Hematopoietic multipotent progenitor cell treated with erythropoietin and hydrocortisone succinate and interleukin-3 and kit ligand, for 17 days (in vitro differentiated cells): ENCODE measurements at regions not wholly inside any gene's neighbourhood (a gene's known extent, or its start where the extent isn't known, plus 50 kb on each side); places are given as distances from the start of the nearest gene placed in this dataset.
"Not testable (repeated sequence)": the region's sequence is repeated elsewhere in the genome, so short reads cannot be mapped to it uniquely, and the experiment has no call there.

Experiments
- DNase-seq: peaks from one replicate; pipeline ENCODE4 v3.0.0-alpha.2; 2015; ENCODE audit warnings: low spot score

GRCh38 chrX:42832764-42833549 is 55.0 kb upstream of the PPP1R2C start:
- no peak for DNase-seq

DNA sequence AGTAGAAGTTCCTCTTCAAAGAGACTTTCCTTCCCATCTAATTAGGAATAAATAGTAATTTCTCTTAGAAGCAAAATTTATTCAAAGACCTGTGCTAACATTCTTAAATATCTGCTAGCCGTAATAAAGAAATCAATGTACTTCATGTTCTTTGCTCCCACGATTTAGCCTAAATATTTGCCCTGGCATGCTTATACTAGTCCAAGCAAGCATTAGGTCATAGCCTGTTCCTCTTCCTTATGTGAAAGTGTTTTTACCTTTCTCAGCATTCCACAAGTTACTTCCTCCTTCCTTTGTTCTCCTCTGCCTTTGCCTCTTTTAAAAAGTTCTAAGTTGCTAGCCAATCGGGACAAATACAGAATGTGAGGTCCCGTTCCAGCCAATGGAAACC is 55.6 kb upstream of the PPP1R2C start:
- not testable (repeated sequence) for DNase-seq

DNA sequence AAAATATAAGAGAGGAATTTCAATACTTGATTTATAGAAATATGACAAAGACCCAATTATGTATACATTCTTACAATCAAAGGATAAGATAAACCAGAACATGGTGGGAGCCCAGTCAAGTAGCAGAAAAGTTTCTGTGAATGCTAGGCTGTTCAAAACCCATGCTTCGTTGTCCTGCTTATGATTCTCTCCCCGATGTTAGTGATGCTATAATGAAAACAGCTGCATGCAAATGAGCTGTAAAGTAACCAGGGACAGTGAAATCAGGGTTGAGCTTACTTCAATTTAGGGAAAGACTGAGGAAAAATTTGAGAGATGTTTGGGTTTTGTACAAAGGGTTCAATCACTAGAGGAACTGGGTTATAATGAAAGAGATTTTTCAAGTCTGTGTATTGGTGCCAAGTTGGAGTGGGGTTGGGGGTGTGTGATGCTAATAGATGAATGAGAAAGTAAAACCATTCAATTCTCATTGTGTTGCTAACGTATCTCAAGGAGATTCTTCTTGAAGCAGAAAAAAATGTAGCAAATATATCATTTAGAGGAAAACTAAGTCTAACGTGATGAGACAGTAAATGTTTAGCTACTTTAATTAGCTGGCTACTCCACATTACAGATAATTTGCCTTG is 59.3 kb upstream of the PPP1R2C start:
- DNase-seq: no peak

DNA sequence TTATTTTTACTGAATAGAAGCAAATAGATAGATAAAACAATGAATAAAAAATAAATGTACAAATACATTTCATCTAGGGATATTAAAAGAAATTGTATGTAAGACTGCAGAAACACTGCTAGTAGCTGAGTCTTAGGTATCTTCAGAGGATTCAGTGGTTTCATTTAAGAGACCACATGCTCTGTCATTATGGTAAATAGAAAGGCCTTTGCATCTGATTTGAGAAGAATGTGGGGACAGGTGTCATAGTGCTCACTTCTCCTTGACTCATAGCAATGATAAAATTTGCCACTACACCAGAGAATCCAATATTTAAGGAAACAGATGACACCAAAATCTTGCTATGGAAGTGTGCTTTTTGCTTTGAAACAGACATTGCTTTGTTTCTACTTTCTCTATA is 59.8 kb upstream of the PPP1R2C start:
- no peak for DNase-seq

- no peak for DNase-seq
These were observed 61.7 kb upstream of the PPP1R2C start for GRCh38 chrX:42839632-42840031.

GRCh38 chrX:42846741-42847140 is 68.8 kb upstream of the PPP1R2C start:
- DNase-seq: no peak

GRCh38 chrX:42855259-42855658 is 77.3 kb upstream of the PPP1R2C start:
- no peak for DNase-seq

DNA sequence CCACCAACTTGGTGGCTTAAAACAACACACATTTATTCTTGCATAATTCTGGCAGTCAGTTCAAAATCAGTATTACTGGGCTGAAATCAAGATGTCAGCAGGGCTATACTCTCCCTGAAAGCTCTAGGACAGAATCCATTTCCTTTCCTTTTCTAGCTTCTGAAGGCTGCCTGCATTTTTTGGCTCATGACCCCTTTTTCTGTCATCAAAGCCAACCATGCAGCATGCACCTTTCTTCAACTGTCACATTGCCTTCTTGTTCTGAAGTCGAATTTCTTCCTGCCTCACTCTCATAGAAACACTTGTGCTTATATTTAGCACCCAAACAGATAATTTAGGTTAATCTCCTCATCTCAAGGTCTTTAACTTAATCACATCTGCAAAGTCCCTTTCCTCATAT is 79.8 kb upstream of the PPP1R2C start:
- DNase-seq: no peak

GRCh38 chrX:42869011-42869410 is 91.0 kb upstream of the PPP1R2C start:
- no peak for DNase-seq

DNA sequence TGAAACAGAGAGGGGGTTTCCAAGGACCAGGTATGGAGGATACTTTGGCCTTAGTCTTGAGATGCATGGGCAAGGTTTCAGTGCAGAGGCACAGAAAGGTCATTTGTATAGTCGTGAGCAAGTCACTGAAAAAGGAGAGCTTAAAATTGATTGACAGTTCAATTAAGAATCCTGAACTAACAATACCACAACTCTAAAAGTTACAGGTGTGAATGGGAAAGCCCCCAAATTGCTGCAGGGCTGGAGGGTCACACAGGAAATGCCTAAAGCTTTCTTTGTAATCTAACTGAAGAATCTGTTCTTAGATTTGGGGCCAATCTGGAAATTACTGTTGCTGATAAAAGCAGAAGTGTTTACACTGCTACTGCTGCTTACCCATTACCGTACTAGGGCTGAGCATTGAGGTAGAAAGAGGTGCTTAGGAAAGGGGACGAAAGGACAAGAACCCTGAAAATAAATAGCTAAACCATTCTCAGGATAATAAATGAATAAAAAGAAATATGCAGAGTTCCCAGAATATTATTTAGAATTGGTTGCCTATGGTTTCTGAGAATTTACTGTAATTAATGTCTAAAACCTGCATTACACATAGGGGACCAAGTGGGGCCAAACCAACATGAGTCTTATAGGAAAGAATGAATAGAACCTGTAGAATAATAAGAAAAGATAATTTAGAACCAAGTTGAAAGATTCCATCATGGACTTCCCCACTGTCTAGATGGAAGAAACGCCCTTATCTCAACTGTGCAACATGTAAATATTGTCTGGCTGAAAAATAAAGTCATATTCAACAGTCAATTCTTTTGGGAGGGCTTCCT is 91.9 kb upstream of the PPP1R2C start:
- no peak for DNase-seq

DNA sequence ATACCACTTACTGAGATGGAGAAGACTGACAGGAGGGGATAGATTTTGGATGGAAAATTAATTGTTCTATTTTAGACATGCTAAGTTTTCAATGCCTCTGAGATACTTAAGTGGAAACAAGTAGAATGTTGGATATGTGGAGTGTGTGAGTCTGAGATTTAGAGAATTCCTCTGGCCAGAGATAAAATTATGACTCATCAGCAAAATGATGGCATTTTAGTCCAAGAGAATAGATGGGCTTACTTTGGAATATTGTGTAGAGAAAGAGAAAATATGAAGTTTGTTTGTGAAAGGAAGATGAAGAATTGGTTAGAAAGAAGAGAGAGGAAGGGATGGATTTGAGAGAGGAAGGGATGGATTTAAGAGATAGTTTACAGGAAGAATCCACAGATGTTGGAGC is 108.6 kb upstream of the PPP1R2C start:
- no peak for DNase-seq

DNA sequence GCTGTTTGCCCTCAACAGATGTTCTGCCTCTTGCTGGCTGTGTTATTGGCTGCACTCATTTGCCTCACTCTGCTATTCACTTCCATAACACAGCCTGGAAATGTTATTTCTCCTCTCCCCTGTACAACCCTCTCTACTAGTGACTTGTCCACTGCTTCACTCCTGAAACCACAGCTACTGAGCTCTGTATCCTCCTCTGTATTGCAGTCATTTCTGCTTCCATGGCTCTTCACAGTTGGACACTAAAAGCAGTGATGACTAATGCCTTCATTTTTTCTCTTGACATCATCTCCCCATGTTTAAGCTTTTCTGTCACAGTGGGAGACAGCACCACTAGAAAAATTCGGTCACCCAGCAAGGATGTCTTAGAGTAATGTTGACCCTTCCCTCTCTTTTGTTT is 123.0 kb upstream of the PPP1R2C start:
- DNase-seq: no peak

GRCh38 chrX:42902513-42902912 is 124.5 kb upstream of the PPP1R2C start:
- DNase-seq: no peak

GRCh38 chrX:42920752-42921151 is 142.8 kb upstream of the PPP1R2C start:
- DNase-seq: no peak

GRCh38 chrX:42930071-42930470 is 152.1 kb upstream of the PPP1R2C start:
- no peak for DNase-seq

- no peak for DNase-seq
These were observed 153.0 kb upstream of the PPP1R2C start for GRCh38 chrX:42930951-42931350.

GRCh38 chrX:42933187-42933586 is 155.2 kb upstream of the PPP1R2C start:
- no peak for DNase-seq

GRCh38 chrX:42934020-42934726 is 156.2 kb upstream of the PPP1R2C start:
- DNase-seq: no peak

GRCh38 chrX:42941671-42942070 is 163.7 kb upstream of the PPP1R2C start:
- DNase-seq: no peak

- no peak for DNase-seq
These were observed 165.3 kb upstream of the PPP1R2C start for GRCh38 chrX:42943051-42943974.

DNA sequence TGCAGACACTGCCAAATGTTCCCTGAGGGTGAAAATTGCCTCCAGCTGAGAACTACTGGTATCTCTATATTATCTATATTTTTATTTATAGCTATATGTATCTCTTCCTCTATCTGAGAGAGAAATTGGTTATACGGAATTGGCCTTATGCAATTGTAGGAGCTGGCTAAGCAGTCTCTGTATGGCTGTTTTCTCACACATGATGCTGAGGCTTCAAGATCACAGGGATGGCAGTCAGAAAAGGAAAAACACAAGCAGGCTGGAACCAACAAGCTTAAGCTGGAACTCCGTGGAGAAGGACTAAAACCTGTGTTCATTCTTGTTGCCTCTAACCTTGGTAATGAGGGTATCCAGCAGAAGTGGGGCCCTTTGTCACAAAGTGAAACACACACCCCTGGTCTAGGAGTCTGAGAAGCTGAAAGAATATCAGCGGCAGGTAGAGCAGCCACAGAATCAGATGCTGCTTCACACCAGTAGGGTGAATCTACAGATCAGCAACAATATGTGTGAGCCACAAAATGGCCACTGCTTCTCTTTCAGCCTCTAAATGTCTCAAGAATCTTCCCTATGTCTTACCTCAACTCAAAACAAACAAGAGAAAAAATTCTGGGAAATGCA is 166.5 kb upstream of the PPP1R2C start:
- no peak for DNase-seq
